Prostate gland (tissue), 2 donors: ENCODE measurements at regions not wholly inside any gene's neighbourhood (a gene's known extent, or its start where the extent isn't known, plus 50 kb on each side); places are given as distances from the start of the nearest gene placed in this dataset.

ENCODE experiments used
- CTCF ChIP-seq, 4 experiments: fragments of 200-600 bp in 2 of 4; fragments of 450-650 bp in 2 of 4; sonication (generic) in 2 of 4; IDR thresholded peaks; 1 replicate in 3 of 4; 2 replicates in 1 of 4; pipeline ENCODE4 v1.5.1; 2016 to 2019; ENCODE audit warnings: antibody characterized with exemption in 4 of 4, mild to moderate bottlenecking in 2 of 4, moderate library complexity in 2 of 4
- POLR2A ChIP-seq: fragments of 450-650 bp; IDR thresholded peaks from one replicate; pipeline ENCODE4 v1.6.1; 2016; ENCODE audit warnings: antibody characterized with exemption, mild to moderate bottlenecking

DNA sequence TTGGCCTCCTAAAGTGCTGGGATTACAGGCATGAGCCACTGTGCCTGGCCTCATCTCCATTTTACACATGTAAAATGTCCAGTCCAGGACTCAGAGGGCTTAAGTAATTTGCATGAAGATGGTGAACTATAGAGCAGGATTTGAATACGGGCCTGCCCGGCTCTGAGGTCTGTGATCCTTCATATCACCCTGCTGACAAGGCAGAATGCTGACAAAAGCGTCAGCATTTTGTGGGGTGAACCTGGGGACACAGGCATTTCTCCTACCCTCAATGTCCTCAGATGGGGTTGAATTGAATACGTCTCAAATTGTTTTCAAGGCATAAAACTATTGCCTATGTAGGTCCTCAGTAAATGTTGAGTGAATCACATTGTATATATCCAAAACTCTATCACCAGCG, 57.2 kb upstream of the GATA6 start:
- TF ChIP-seq CTCF (IDR thresholded peaks at IDR 0.05) (no peak), POLR2A (no peak)
